Calu3 (cell line): ENCODE measurements at regions not wholly inside any gene's neighbourhood (a gene's known extent, or its start where the extent isn't known, plus 50 kb on each side); places are given as distances from the start of the nearest gene placed in this dataset.

ENCODE experiments used
- BruUV-seq: library from RNA; stranded (reverse); fragments of 400-500 nt; replicated peaks from 2 replicates; lab custom pipeline; 2021; lab: Mats Ljungman, UMichigan
- CTCF ChIA-PET: fragments of 300-600 bp; sonication (Branson Sonifier 250); formaldehyde crosslinking; loops from one replicate; lab custom pipeline; 2022; ENCODE audit warnings: antibody characterized with exemption; lab: Charles Lee
- DNase-seq: peaks from one replicate; pipeline ENCODE4 v3.0.0; 2022
- H3K27ac Mint-ChIP-seq: one replicate; pipeline ENCODE4 v1.8.0; 2022; ENCODE audit warnings: mixed read lengths; ENCODE audit not compliant: unreplicated experiment
- H3K27me3 Mint-ChIP-seq: one replicate; pipeline ENCODE4 v1.8.0; 2022; ENCODE audit warnings: mixed read lengths; ENCODE audit not compliant: unreplicated experiment
- H3K36me3 Mint-ChIP-seq: one replicate; pipeline ENCODE4 v1.8.0; 2022; ENCODE audit warnings: mild to moderate bottlenecking, moderate library complexity, mixed read lengths; ENCODE audit not compliant: insufficient read depth, unreplicated experiment
- H3K4me1 Mint-ChIP-seq: one replicate; pipeline ENCODE4 v1.8.0; 2022; ENCODE audit warnings: mild to moderate bottlenecking, low read depth, mixed read lengths; ENCODE audit not compliant: unreplicated experiment
- H3K4me3 Mint-ChIP-seq: one replicate; pipeline ENCODE4 v1.8.0; 2022; ENCODE audit warnings: mild to moderate bottlenecking, low read depth, moderate library complexity, mixed read lengths; ENCODE audit not compliant: unreplicated experiment
- H3K9me3 Mint-ChIP-seq: one replicate; pipeline ENCODE4 v1.8.0; 2022; ENCODE audit warnings: low read depth, mixed read lengths; ENCODE audit not compliant: unreplicated experiment
- intact Hi-C: fragments of 100-400 bp; cut with micrococcal nuclease; formaldehyde crosslinking; loops from one replicate; pipeline ENCODE4 v1.10.0; 2022; ENCODE audit not compliant: unreplicated experiment
- TF ChIP-seq, protein P1 (sequence below): fragments of 200-600 bp; IDR thresholded peaks from one replicate; pipeline ENCODE4 v1.8.0; 2022; ENCODE audit warnings: antibody characterized with exemption; ENCODE audit not compliant: unreplicated experiment

DNA sequence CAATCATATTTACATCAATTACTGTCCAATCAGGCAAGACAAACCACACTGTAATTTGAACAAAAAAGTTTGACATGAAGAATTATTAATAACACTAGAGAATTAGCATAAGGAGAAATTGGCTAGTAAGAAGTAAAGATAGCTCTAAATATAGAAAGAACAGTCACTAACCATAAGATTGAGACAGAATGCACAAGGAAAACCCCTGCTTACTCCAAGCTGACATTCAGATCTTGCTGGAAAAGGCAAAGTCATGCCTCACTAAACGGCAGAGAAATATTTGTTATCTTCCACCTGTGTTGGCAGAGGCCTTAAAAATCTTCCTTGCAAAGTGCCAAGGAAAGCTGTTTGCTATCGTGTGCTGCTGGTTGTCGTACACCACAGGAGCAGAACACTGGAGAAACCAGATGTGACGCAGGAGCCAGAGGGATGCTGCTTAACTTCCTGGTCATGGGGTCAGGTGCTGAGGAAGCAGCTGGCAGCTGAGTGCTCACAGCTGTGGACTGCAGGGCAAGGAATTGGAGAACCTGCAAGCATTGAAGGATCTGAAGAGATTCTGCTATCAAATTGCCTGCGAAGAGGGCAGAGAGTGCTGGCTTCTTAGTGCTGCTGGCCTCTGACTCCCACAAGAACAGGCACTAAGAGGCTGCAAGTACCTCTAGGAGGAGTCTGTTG lies 1323.3 kb downstream of the LRFN5 start:
- Mint-ChIP-seq H3K36me3 (no peaks in the 10 kb centered on the region), H3K27ac (no peak overlapping the region), H3K4me3 (no peak overlapping the region), H3K4me1 (no peaks in the 10 kb centered on the region), H3K27me3 (no peaks in the 10 kb centered on the region), H3K9me3 (peaks cover 14% of the 10 kb centered on the region)
- intact Hi-C loops, result no loop called here
- TF ChIP-seq, protein P1, sequence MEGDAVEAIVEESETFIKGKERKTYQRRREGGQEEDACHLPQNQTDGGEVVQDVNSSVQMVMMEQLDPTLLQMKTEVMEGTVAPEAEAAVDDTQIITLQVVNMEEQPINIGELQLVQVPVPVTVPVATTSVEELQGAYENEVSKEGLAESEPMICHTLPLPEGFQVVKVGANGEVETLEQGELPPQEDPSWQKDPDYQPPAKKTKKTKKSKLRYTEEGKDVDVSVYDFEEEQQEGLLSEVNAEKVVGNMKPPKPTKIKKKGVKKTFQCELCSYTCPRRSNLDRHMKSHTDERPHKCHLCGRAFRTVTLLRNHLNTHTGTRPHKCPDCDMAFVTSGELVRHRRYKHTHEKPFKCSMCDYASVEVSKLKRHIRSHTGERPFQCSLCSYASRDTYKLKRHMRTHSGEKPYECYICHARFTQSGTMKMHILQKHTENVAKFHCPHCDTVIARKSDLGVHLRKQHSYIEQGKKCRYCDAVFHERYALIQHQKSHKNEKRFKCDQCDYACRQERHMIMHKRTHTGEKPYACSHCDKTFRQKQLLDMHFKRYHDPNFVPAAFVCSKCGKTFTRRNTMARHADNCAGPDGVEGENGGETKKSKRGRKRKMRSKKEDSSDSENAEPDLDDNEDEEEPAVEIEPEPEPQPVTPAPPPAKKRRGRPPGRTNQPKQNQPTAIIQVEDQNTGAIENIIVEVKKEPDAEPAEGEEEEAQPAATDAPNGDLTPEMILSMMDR, result no peak
- DNase-seq, result no peak
- CTCF ChIA-PET, result interaction anchor here (0.6 kb wide), 1 partner anchor 9 kb away, joined by 6 read pairs; no protein-coding TSS in a partner anchor
- no TSS peak for BruUV-seq

DNA sequence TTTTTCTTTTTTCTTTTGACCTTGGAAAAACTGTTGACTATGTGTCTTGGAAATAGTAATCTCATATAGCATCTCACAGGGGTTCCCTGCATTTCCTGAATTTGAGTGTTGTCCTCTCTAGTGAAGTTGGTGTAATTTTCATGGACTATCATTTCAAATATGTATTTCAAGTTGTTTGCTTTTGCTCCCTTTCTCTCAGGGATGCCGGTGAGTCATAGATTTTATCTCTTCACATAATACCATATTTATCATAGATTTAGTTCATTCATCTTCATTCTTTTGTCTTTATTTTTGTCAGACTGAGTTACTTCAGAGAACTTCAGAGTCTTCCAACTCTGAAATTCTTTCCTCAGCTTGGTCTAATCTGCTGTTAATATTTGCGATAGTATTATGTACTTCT lies 1320.6 kb downstream of the LRFN5 start:
- DNase-seq, result no peak
- Mint-ChIP-seq H3K4me1 (no peaks in the 10 kb centered on the region), H3K4me3 (no peak overlapping the region), H3K9me3 (peaks cover 14% of the 10 kb centered on the region), H3K27me3 (no peaks in the 10 kb centered on the region), H3K27ac (no peak overlapping the region), H3K36me3 (no peaks in the 10 kb centered on the region)
- TF ChIP-seq, protein P1, result no peak
- CTCF ChIA-PET, result no interaction called here
- intact Hi-C loops, result no loop called here
- no TSS peak for BruUV-seq

DNA sequence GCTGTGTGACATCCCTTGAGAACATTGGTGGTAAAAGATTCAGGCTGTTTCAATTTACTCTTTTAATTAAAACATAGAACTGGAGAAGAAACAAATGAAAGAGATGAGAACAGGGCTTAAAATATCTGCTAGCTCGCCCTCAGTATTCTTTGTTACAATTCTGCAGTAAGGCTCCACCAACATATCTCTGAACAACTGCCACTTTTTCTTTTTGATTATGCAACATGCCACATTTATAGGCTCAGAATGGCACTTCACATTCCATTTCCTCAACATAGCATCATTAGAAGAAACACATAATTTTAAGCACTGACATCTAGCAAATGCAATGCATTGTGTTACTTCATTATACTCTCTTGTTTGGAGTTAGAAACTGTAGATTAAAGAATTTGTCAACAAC lies 1315.2 kb downstream of the LRFN5 start:
- BruUV-seq, result no TSS peak
- CTCF ChIA-PET, result no interaction called here
- H3K27me3 Mint-ChIP-seq, result no peaks in the 10 kb centered on the region

DNA sequence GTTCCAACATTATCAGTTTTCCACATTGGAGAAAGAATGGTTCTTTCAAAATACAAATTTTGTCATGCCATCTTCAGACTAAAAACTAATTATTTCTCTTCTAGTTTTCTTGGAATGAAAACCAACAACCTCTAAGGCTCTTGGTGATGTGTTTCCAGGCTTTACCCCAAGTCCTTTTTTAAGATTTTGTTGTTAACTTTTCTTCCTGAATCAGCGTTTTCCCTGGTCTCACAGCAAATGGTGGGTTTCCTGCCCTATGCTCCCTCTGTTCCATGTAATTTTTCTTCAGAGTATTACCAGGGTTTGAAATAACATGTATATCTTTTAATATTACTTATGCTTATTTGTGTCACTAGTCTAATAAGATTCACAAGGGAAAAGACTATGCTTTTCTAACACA lies 1311.9 kb downstream of the LRFN5 start:
- TF ChIP-seq, protein P1, result no peak
- BruUV-seq, result no TSS peak
- no peak overlapping the region for H3K4me3 Mint-ChIP-seq
- CTCF ChIA-PET, result no interaction called here
- no peak overlapping the region for H3K27ac Mint-ChIP-seq
- no peaks in the 10 kb centered on the region for H3K36me3 Mint-ChIP-seq
- intact Hi-C loops, result no loop called here
- H3K27me3 Mint-ChIP-seq, result no peaks in the 10 kb centered on the region
- no peaks in the 10 kb centered on the region for H3K4me1 Mint-ChIP-seq
- H3K9me3 Mint-ChIP-seq, result peaks cover 6% of the 10 kb centered on the region
- no peak for DNase-seq

More for the DNA sequence above, 1315.2 kb downstream of the LRFN5 start:
- DNase-seq, result no peak
- TF ChIP-seq, protein P1, result no peak
- Mint-ChIP-seq H3K9me3 (peaks cover 12% of the 10 kb centered on the region), H3K36me3 (no peaks in the 10 kb centered on the region), H3K27ac (no peak overlapping the region), H3K4me3 (no peak overlapping the region), H3K4me1 (no peaks in the 10 kb centered on the region)
- intact Hi-C loops, result no loop called here
